CD4-positive, alpha-beta T cell treated with Interleukin-6 at 100 ng/mL for 8 hours (primary cell): ENCODE measurements at regions not wholly inside any gene's neighbourhood (a gene's known extent, or its start where the extent isn't known, plus 50 kb on each side); places are given as distances from the start of the nearest gene placed in this dataset.
A peak's percentile ranks its signal among the peaks of the same experiment; 100 is the strongest.

Experiments
- DNase-seq: peaks from one replicate; pipeline ENCODE4 v3.0.0-alpha.2; 2020; ENCODE audit warnings: mixed read lengths, low spot score

DNA sequence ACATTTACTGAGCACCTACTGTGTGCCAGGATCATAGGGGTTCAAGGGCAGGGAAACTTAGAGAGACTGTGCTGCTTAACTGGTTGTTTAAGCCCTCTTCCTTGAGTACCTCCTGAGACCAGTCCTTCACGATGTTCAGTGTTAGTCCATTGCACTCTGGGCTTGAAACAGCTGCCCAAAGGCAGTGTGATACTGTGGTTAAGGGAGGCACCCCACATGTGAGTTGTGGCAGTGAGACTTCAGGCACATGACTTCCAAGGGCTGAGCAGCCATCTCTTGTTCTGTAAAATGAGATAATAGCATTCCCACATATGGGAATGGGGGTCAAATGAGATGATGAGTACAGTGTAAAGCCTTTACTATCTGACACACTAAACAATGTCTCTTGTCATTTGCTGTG lies 75.1 kb downstream of the LINGO1 start:
- no peak for DNase-seq

DNA sequence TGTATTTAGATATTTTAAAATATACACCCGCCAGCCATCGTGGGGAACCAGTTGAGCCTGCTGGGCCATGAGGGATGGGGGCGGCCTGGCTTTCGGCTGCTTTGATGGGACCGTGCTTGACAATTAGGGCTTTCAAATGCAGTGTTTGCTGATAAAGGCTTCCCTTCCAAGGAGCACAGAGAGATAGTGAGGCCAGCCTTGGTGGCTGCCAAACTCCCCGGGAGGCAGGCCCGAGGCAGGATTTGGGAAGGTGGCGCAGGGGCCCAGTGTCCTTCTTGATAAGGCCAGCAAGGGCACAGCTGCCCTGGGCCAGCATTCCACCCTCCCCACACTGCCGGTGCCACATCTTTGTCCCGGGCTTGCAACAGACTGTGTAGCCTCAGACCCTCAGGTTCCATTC lies 75.6 kb downstream of the LINGO1 start:
- DNase-seq: no peak

DNA sequence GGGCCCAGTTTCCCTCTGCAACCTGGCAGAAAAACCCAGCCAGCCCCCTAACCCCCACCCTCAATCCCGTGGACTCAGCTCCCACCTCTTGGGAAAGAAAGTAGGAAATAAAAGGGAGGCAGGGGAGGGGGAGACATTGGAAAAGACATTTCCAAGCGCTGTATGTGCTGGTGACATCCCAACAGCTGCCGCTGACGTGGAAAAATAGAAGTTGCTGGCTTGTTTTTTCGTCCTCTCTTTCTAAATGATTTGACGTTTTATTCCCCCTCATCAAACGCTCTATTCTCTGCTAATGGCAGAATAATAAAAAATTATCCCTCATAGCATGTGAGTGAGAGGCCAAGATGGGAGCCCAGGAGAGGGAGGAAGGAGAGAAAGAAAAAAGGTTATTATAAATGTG lies 76.1 kb downstream of the LINGO1 start:
- DNase-seq: no peak

DNA sequence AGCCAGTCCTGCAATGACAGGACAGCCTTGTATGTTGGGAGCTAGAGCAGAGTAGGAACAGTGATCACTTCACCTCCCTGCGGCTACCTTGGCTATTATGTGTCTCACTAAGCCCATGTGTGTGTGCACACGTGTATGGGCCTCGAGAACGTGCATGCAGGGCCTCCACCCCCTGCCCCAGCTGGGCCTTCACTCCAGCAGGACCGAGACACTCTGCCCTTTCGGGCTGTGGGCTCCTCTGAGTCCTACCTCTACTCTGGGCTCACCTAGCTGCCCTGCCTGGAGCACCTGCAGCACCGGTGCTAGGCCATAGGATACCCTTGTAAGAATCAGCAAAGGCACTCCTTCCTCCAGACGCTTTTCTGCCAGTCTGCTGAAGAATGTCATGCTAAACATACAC lies 77.5 kb downstream of the LINGO1 start:
- DNase-seq: no peak

DNA sequence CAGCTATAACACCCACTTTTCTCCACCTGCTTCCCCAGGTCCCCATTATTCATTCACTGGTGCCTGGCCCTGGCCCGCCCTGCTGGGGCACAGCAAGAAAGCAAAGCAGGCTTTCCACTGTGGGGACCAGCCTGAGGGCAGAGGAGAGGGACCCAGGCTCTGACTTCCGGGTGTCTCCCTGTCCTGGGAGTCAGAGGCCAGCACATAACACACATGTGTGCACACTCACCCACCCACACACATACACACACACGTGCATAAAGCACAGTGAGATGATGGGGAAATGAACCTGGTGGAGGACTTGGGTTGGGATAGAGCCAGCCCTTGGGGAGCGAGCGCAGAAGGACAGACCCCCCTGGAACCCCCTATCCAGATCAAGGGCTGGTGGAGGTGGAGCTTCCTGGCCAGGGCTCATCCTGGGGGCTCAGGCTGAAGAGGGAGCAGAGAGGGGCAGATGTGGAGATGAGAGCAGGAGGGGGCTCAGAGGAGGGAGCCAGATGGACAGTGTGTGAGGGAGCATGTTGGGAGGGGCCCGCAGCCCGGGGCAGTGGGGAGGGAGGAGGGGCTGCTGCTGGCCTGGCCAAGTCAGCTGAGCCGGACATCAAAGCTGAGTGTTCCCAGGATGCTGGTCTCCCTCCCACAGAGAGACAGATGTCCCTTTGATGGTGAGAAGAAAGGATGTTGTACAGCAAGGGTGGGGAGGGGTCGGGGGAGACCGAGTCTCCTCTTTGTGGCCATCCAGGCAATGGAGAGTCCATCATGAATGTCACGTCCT lies 78.2 kb downstream of the LINGO1 start:
- DNase-seq: no peak

DNA sequence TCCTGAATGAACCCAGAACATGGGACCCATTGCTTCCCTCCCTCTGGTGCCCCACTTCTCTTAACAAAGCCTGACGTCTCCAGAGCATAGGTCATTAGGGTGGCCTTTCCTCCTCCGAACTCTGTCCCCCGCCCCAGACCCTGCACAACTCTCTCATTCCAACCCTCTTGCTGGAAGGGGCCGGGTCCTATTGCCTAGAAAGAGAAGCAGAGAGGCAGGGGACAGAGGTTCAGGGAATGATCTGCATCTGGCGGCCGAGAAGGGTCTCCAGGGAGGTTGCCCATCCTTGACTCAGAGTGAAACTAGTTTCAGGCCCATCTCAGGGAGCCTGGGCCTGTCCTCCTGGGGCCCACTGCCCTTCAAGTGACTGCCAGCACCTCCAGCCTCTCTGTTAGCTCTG lies 79.0 kb downstream of the LINGO1 start:
- no peak for DNase-seq

DNA sequence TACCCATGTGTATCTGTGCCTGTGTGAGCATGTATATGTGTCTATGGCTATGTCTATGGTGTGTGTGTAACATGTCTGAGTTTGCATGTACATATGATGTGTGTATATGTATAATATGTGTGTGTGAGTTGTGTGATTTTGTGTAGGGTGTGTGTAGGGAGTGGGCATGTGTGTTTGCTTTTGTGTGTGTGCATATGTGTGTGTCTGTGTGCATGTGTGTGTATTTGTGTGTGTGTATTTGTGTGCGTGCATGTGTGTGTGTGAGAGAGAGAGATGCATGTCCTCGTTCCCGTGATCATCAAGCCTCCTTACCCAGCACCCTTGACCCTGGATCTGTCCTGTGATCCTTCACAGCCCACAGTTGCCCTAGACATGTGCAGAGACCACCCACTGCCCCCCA lies 79.5 kb downstream of the LINGO1 start:
- DNase-seq: no peak

DNA sequence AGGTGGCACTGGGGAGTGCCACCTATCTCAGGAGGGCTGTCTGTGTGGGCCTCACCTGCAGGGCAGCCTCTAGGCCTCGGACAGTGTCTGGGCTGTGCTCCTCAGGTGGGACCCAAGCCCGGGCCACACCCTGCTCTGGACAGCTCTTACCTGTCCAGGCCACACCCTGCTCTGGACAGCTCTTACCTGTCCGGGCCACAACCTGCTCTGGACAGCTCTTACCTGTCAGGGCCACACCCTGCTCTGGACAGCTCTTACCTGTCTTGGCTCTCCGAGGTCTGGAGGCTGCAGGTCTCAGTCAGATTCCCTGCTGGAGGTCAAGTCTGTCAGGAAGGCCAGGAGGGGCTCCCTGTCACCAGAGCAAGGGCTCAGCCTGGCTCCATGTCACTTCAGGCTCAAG lies 80.6 kb downstream of the LINGO1 start:
- DNase-seq: no peak

DNA sequence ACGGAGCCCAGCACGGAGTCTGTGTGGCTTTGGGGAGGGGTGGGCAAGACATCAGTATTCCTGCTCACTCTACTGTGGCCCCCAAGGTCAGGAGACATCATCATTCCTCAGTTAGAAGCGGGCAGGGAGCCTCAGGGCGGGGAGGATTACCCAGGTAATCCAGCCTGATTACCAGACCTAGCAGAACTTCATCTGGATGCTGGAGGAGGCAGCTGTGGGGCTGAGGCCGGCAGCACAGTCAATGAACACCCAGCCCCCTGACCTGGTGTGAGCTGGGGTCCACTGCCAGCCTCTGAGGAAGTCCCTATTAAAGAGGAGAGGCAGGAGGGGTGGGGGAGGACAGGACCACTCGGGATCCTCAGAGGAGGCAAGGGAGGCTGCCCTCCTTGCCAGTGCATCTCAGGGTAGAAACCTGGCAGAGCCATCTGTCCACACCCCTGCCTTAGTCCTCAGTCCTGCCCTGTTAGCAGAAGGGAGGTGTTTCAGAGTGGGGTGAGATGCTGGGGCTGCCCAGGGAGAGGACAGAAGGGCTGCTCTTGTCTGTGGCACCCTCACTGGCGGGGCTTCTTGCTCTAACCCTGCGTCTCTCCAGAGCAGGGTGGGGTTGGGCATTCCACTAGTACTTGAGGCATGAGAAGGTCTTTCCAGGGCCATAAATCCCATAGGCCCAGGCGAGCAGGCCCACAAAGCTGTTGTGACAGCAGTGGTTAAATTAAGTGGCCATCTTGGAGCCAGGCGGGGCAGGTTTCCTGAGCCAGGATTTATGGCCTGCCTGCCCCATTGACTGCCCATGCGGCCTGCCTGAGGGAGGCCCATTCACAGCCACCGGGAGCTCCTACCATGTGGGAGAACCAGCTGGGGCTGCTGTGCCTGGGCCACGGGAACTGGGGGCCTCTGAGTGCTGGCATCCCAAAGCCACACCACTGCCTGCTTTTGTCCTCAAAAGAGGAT lies 82.1 kb downstream of the LINGO1 start:
- no peak for DNase-seq

DNA sequence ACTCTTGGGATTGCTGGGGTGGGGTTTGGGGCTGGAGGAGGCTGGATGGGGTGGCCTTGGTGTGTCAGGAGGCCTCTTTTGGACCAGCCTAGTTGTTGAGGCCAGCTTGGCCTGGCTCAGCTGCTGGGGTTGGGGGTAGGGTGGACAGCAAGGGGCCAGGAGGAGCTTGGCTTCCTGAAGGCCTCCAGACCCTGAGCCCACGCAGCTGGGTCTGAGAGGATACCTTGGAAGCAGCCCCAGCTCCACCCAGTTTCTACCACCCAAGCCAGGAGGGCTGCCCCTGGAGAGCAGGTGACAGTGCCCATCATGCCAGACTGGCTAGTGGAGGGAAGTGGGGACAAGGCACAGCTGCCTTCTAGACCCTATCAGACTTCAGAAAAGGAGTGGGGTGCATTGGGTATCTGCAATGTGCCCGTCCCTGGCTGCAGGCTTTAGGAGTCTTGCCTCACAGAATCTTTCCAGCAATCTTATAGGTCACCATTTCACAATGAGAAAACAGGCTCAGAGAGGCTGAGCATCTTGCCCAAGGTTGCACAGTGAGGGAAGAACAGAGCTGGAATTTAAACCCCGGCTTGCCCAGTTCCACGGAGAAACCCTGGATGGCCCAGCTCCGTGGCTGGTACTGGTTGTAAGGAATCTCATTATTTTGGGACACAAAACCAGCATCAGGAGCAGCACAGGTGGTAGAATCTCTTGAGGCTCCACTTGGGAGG lies 83.0 kb downstream of the LINGO1 start:
- DNase-seq: no peak

DNA sequence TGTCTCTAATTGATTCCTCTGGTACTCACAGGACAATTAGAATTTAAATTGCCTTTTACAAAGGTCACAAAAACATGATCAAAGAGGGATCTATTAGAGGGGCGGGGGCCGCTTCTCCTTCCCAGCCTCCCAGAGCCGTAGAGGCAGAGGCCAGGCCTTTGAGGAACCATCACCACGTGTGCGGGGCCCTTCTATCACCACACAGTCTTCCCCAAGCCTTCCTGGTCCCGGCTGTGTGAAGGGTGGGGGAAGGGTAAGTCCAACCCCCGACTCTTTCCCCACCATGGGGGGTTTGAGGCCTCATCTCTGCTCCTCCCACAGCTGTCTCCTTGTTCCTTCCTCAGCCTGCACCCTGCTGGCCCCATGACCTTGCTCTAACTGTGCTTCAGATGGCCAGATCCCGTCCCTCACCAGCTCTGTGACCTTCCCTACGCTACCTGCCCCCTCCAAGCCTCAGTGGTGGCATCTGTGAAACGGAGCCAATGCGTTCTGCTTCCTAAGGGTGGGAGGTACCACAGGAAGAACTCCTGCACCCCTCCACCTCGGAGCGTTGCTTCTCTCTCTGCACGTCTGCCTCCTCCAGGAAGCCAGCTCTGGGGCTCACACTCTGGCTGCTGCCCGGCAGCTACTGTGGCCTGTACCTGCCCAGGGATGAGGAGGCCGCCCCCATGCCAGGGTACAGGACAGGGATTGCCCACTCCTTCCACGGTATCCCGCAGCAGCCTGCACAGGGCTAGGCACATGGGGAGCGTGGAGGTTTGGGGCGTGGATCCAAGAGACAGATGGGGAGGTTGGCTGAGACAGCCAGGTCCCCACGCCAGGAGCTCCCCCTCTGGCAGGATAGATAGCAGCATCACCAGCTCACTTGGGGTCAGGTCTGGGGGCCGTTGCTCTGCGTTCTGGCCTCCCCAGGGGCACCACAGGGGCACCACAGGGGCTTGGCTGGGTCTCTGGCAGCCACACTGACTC lies 83.8 kb downstream of the LINGO1 start:
- no peak for DNase-seq

DNA sequence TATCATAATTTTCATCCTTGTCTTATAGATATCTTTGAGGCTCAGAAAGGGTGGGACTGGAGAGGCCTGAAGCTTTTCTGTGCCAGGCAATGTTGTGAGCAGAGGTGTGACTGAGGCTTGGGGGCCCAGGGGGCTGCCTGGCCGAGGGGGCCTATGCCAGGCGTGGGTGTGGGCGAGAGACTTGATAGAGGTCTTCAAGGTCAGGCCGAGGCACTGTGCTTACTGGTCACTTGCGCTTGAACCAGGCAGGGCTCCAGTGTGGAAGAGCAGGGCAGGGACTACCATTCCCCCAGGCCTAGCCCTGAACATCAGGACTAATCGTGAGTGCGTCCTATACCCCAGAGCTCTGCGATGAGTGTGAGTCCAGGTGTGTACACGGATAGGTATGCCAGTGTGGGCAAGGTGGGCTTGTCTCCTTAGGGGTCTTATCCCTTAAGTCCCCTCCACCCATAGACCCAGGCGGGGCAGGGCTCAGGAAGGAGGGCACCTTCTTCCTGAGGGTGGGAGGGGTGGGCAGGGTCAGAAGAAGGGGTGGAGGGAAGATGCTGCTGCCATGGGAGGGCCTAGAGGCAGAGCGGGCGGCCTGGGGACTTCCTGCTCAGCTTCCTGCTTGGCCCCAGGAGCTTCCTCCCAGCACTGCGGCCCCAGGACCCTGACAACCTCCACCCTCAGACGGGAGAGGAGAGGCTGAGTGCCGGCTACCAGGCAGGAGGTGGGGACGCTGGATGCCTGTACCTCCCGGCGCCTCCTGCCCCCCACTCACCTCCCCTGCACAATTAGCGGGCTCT lies 84.7 kb downstream of the LINGO1 start:
- DNase-seq: no peak

DNA sequence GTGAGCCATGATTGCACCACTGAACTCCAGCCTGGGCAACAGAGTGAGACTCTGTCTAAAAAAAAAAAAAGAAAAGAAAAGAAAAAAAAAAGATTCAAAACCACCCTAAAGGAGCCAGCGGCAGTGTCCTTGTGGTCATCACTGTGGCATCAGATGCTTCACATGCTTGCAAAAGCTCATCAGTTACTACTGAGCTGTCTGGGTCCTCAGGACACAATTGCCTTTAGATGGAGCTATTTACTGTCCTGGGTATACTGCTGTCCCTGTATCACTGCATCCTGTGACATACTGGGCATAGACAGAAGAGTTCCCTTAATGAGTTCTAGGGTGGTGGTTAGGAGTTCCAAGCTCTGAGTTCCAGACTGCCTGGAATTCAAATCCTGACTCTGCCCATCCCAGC lies 85.8 kb downstream of the LINGO1 start:
- DNase-seq: no peak

DNA sequence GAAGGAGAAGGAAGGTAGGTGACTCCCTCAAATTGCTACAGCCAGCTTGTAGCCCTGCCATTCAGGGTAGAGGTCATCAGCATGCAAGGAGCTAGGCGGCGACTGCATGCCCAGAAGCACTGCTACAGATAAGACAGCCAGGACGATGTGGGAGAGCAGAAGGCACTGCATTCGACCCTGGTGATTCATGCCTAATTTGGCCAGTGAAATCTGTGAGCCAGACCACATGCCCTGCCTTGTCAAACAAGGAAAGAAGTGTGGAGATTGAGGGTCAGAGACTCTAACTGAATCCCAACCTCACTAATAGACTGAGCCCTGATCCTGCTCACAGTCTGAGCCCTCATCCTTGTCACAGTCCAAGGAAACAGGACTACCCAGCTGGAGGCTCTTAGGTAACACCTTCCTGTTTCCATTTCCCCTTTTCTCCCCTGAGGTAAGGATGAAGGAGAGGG lies 86.6 kb downstream of the LINGO1 start:
- DNase-seq: no peak

DNA sequence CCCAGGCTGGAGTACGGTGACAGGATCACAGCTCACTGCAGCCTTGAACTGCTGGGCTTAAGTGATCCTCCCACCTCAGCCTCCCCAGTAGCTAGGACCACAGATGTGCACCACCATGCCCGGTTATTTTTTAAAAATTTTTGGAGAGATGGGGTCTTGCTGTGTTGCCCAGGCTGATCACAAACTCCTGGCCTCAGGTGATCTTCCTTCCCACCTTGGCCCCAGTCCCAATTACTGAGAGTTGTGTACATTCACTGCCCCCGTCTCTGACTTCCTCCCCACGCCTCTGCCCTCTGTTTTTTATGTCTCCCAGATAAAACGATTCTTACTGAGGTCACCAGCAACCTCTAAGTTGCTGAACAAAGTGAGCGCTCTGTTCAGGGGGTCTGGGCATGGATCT lies 87.7 kb downstream of the LINGO1 start:
- no peak for DNase-seq

DNA sequence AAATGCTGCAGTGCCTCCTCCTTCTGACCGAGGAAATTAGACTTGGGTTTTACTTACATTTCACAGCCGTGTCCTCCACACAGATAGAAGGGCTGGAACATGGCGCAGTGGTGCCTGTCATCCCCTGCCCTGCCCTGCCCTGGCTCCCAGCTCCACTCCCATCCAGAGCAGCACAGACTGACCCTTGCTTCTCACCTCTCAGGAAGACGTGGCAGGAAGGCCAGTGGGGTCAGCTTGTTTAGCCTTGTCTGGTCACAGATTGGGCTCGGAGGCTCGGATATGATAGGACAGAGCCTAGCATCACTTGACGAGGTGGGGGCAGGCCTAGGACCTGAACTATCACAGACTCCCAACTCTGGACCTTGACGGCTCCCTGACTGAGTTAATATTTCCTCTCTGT lies 88.5 kb downstream of the LINGO1 start:
- DNase-seq: no peak

DNA sequence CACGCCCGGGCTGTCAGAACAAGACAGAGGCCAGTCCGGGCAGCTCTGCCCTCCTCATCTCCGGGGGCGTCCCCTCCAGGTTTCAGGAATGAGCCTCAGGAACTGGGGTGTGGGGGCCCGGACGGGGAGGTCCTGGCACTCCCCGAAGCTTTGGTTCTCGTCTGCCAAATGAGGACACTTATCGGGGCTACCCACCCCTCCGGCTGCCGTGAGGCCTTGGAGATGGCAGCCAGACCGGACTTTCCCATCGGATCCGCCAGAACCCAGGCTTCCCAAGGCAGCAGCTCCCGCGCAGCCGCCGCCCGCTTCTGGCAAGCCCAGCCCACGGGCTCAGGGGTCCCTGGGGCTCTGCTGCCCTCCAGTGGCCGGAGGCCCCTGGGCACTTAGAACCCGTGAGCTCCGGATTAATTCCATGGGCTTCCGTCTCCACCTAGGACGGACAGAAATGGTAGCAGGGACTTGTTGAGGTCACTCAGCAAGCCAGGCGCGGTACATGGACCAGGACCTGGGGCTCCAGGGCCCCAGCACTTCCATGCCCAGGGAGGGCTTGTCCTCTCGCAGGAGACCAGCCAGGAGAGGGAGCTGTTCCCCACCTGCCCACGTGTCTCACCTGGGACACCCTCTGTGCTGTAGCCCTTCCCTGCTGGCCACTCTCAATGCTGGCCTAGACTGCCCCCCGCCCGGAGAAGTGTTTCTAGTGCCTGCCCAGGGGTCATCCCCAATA lies 89.4 kb downstream of the LINGO1 start:
- peak; percentile 64 for DNase-seq

DNA sequence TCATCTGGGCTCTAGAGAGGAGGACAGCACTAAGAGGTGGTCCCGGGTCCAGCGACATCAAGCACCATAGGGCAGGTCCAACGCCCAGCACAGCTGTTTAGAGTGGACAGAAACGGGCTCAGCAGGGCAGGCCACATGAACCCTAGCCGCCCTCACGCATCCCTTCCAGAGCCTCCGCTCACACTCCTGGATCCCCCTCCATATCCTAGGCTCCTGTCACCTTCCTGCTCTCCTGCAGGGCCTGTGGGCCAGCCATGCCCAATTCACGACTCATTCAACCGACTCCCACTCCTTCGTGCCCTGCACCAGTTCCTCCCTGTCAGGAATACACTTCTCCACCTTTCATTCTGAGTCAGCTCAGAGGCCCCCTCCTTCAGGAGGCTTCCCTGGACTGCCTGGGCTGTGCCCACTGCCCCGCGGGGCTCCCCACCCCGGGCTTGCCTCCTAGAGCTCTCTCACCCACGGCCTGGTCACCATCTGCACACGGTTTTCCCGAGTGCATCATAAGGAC lies 90.2 kb downstream of the LINGO1 start:
- no peak for DNase-seq

DNA sequence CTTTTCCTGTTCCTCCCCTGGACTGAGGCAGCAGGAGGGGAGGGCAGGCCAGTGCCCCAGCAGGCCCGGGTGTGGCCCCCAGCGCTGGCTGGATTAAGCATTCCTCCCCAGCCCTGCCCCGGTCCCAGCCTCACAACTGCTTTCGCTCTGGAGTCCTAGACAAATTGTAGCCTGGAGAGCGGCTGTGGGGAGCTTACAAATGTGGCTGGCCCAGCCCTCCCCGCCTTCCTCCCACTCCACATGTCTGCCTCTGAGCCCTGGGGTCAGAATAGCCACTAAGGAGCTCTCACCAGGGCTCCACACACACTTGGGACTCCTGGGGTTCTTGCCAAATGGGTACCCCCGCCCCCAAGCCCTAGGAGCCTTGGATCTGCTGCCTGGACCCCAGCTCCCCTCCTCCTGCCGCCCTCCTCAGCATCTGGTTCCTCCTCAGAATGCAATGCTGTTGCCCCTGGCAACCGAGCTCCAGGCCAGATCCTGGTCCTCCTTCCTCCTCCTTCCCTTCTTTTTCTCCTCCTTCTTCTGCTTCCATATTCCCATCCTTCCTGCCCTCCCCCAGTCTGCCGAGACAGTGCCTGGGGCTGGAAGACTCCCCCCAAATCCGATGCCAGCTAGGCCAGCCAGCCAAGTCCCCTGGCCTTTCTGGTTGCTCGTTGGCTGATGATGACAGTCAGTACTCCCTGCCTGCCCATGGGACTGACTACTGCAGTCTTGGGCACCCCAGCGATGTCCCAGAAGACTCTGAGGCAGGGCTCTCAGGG lies 91.1 kb downstream of the LINGO1 start:
- no peak for DNase-seq
